HUES48 (cell line): ENCODE measurements at regions not wholly inside any gene's neighbourhood (a gene's known extent, or its start where the extent isn't known, plus 50 kb on each side); places are given as distances from the start of the nearest gene placed in this dataset.

Experiments used
- H3K27ac ChIP-seq: one replicate; pipeline ENCODE4 v1.7.0; 2013; ENCODE audit warnings: low read depth, low read length, inconsistent platforms
- H3K27me3 ChIP-seq: 2 replicates; pipeline ENCODE4 v1.6.1; 2013; ENCODE audit warnings: mild to moderate bottlenecking, low read length; ENCODE audit not compliant: control insufficient read depth, insufficient read depth
- H3K36me3 ChIP-seq: 2 replicates; pipeline ENCODE4 v1.6.1; 2013; ENCODE audit warnings: low read length; ENCODE audit not compliant: control insufficient read depth, insufficient read depth
- H3K4me1 ChIP-seq: 2 replicates; pipeline ENCODE4 v1.6.1; 2013; ENCODE audit warnings: mild to moderate bottlenecking, low read length; ENCODE audit not compliant: control insufficient read depth, insufficient read depth
- H3K4me3 ChIP-seq: 2 replicates; pipeline ENCODE4 v1.5.1; 2013; ENCODE audit warnings: mild to moderate bottlenecking, low read depth, low read length
- H3K9ac ChIP-seq: 2 replicates; pipeline ENCODE4 v1.6.1; 2013; ENCODE audit warnings: mild to moderate bottlenecking, low read depth, low read length, moderate library complexity
- H3K9me3 ChIP-seq: 2 replicates; pipeline ENCODE4 v1.6.1; 2013; ENCODE audit warnings: low read length; ENCODE audit not compliant: control insufficient read depth, insufficient read depth

DNA sequence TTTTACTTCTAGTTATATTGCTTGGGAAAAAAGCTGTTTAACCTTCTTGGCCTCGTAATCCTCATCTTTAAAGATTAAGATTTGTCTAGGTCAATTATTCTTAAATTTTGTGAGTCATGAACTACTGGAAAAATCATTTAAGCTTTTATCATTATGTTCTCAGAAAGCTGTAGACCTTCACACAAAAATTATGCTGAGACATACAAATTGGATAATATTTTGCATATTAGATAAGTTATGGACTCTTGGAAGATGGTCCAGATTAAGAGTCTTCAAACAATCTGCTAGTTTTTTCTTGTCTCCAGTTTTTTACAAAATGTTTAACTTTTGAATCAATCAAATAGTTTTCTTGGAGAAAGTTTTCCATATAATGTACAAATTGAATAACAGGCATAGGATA, 108.1 kb upstream of the NEIL3 start:
- Histone ChIP-seq H3K27ac (no peak overlapping the region), H3K36me3 (no peaks in the 10 kb centered on the region), H3K9ac (no peak overlapping the region), H3K27me3 (no peaks in the 10 kb centered on the region), H3K4me3 (no peak overlapping the region), H3K9me3 (peaks cover 14% of the 10 kb centered on the region), H3K4me1 (no peaks in the 10 kb centered on the region)

DNA sequence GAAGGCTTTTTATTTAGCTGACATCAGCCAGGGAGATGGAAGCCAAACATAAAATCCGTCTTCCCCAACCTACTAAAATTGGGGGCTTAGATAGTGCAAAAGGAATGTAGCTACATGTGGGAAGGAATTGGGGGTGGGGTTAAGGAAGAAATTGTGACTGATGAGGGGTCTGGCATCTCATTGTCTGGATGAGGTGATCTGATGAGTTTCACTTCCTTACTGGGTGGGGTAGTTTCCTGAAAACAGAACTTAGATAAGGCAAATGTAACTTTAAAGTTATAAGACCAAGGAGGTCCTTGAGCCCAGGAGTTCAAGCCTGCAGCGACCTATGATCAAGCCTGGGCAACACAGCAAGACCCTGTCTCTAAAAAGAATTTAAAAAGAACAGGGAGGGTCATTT, 105.5 kb upstream of the NEIL3 start:
- Histone ChIP-seq H3K9ac (no peak overlapping the region), H3K9me3 (no peaks in the 10 kb centered on the region), H3K27me3 (no peaks in the 10 kb centered on the region), H3K36me3 (no peaks in the 10 kb centered on the region), H3K27ac (no peak overlapping the region), H3K4me3 (no peak overlapping the region), H3K4me1 (no peaks in the 10 kb centered on the region)

DNA sequence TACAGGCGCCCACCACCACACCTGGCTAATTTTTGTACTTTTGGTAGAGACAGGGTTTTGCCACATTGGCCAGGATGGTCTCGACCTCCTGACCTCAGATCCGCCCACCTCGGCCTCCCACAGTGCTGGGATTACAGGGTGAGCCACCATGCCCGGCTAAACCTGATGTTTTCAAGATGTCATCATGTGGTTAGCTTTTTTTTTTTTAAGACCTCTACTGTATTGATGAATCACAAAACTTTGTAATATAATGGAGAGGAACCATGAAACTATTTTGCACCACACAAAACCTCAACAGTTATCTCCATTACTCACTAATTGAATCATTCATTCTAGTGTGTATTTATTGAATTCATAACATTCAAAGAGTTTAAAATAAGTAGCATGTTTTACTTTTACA, 94.7 kb upstream of the NEIL3 start:
- H3K27ac ChIP-seq, result no peak overlapping the region
- H3K27me3 ChIP-seq, result no peaks in the 10 kb centered on the region
- H3K4me1 ChIP-seq, result peaks cover 11% of the 10 kb centered on the region
- no peak overlapping the region for H3K4me3 ChIP-seq
- H3K36me3 ChIP-seq, result no peaks in the 10 kb centered on the region
- no peaks in the 10 kb centered on the region for H3K9me3 ChIP-seq
- no peak overlapping the region for H3K9ac ChIP-seq

DNA sequence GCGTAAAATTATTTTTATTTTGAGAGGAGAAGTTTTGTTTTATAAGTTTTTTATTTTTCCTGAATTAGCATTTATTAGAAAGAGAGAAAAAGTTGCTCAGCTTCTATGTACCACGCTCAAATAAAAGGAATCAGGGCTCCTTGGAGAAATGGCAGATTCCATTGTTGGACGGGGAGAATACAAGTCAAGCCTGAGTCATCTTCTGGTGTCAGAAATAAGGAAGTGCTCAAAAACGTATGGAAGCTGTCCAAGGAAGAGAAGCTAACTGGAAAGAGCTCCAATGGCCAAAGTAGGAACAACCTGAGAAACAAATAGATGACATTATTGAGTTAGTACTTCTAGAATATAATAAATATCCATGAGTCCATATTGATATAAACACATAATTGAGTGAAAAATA, 89.3 kb upstream of the NEIL3 start:
- Histone ChIP-seq H3K9ac (no peak overlapping the region), H3K4me1 (peaks cover 16% of the 10 kb centered on the region), H3K36me3 (no peaks in the 10 kb centered on the region), H3K9me3 (no peaks in the 10 kb centered on the region), H3K27me3 (no peaks in the 10 kb centered on the region), H3K4me3 (no peak overlapping the region), H3K27ac (no peak overlapping the region)

DNA sequence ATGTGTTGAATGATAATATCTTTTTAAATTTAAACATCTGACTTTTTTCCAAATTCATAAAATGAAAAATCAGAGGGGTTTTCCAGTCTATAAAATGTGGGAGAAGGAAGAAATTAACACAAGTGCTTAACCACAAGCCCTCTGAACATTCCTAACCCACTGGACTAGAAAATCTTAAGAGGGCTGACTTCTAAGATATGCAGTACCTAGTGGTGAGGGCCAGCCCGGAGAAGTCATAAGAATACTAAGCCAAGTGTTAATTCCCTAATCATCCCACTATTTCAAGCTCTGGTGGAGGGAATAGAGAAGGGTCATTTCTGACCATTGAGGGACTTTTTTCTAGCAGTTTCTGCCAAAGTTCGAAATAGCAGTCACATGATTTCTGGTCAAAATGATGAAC, 86.9 kb upstream of the NEIL3 start:
- Histone ChIP-seq H3K36me3 (no peaks in the 10 kb centered on the region), H3K4me1 (peaks cover 6% of the 10 kb centered on the region; the same call in 1 of the 2 replicates), H3K9ac (no peak overlapping the region), H3K27ac (no peak overlapping the region), H3K9me3 (no peaks in the 10 kb centered on the region), H3K4me3 (no peak overlapping the region), H3K27me3 (no peaks in the 10 kb centered on the region)

DNA sequence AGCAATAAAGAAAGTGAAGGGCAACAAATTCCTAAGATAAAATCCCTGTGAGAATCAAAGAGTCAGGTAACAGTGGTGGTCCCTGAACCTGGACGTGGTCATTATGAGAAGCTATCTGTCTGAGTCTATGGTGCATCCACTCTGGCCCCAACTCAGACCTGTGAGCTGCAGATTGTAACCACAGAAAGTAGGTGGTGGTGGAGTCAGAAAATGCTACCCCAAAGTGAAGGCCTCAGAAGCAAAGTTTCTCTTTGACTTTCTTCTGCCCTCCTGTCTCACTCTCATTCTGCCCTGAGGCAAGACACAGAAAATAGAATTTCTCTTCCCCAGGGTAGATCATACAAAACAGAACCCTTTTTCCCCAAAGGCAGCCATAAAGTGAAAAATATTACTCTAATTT, 84.1 kb upstream of the NEIL3 start:
- Histone ChIP-seq H3K36me3 (no peaks in the 10 kb centered on the region), H3K27me3 (no peaks in the 10 kb centered on the region), H3K4me3 (no peak overlapping the region), H3K9ac (no peak overlapping the region), H3K9me3 (no peaks in the 10 kb centered on the region), H3K27ac (no peak overlapping the region), H3K4me1 (0 out of 2 replicates have a peak, but pooled peaks cover 13% of the 10 kb centered on the region)

DNA sequence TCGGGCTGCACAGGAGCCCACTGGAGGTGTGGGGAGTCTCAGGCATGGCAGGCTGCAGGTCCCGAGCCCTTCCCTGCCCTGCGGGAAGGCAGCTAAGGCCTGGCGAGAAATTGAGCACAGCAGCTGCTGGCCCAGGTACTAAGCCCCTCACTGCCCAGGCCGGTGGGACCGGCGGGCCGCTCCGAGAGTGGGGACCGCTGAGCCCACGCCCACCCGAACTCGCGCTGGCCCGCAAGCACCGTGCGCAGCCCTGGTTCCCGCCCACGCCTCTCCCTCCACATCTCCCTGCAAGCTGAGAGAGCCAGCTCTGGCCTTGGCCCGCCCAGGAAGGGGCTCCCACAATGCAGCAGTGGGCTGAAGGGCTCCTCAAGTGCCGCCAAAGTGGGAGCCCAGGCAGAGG, 82.0 kb upstream of the NEIL3 start:
- no peak overlapping the region for H3K27ac ChIP-seq
- no peaks in the 10 kb centered on the region for H3K36me3 ChIP-seq
- no peak overlapping the region for H3K9ac ChIP-seq
- no peaks in the 10 kb centered on the region for H3K9me3 ChIP-seq
- no peaks in the 10 kb centered on the region for H3K27me3 ChIP-seq
- H3K4me3 ChIP-seq, result no peak overlapping the region
- H3K4me1 ChIP-seq, result 0 out of 2 replicates have a peak, but pooled peaks cover 8% of the 10 kb centered on the region

DNA sequence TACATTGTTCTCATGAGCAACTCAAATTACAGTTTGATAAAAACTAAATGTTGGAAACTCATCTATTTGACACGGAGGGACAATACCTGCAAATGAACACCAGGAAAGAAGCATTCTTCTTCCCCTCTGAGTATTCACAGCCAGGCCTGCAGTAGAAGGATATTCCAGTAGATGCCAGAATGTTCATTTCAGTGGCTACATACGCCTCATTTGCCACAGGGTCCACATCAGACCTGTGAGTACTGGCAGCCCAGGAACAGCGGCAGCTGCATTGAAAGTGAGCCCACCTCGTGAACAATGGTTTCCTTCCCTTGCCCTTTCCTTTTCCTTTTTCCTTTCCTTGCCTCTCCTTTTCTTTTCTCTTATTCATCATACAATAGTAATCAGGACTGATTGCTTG, 81.1 kb upstream of the NEIL3 start:
- Histone ChIP-seq H3K4me1 (0 out of 2 replicates have a peak, but pooled peaks cover 8% of the 10 kb centered on the region), H3K9me3 (no peaks in the 10 kb centered on the region), H3K9ac (no peak overlapping the region), H3K27ac (no peak overlapping the region), H3K36me3 (no peaks in the 10 kb centered on the region), H3K27me3 (no peaks in the 10 kb centered on the region), H3K4me3 (no peak overlapping the region)

DNA sequence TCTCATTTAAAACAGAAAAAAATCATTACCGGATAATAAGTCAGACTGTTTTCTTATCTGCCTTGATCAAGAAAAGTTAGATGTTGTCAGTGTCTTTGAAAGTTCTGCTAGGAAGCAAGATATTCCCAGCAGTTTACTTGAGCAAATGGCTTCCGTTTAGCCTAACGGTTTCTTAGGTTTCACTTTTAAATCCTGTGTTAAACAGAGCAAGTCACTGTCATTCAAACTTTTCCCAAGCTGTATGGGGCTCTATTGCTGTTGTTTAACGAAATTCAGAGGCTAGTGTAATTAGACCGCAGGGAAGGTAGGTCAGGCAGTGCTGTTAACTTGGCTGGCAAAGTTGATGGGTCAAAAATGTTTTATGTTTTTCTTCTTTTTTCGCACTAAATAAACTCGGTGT, 80.3 kb upstream of the NEIL3 start:
- H3K9ac ChIP-seq, result no peak overlapping the region
- no peak overlapping the region for H3K27ac ChIP-seq
- no peaks in the 10 kb centered on the region for H3K27me3 ChIP-seq
- H3K9me3 ChIP-seq, result no peaks in the 10 kb centered on the region
- H3K4me1 ChIP-seq, result 0 out of 2 replicates have a peak, but pooled peaks cover 8% of the 10 kb centered on the region
- H3K36me3 ChIP-seq, result no peaks in the 10 kb centered on the region
- no peak overlapping the region for H3K4me3 ChIP-seq

DNA sequence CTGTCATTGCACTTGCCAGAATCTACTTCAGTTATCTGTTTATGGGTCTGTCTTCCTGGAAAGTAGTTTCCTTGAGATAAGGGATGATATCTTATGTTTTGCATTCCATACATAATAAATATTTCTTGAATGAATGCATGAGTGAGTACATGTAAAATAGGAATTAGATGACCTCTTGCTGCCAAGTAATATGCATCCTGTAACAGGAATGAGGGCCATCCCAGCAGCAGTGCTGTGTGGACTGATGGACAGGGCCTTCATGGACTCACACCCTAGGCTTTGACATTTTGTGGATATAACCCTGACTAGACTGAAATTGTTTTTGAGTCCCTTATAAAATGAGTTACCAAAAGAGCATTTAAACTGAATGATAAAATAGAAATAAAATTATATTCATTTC, 77.2 kb upstream of the NEIL3 start:
- H3K4me3 ChIP-seq, result no peak overlapping the region
- no peaks in the 10 kb centered on the region for H3K36me3 ChIP-seq
- no peak overlapping the region for H3K27ac ChIP-seq
- H3K9me3 ChIP-seq, result no peaks in the 10 kb centered on the region
- H3K4me1 ChIP-seq, result 0 out of 2 replicates have a peak, but pooled peaks cover 8% of the 10 kb centered on the region
- no peak overlapping the region for H3K9ac ChIP-seq
- H3K27me3 ChIP-seq, result no peaks in the 10 kb centered on the region

DNA sequence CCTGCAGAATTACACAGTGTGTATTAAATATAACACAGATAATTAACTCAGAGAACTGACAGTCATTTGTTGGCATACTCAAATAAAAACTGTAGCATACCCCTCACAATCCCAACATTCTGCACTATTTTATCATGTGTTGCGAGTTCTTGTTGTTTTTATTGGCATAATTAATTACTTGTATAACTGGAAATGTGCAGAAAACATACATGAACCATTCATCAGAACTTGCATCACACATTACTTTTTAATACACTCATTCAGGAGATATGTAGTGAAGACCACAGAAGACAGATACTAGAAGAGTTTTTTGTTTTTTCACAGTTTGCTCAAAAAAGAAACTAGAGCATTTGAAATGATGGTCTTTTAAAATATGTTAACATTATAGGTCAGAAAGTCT, 74.6 kb upstream of the NEIL3 start:
- Histone ChIP-seq H3K27ac (no peak overlapping the region), H3K27me3 (no peaks in the 10 kb centered on the region), H3K9ac (no peak overlapping the region), H3K4me1 (no peaks in the 10 kb centered on the region), H3K9me3 (no peaks in the 10 kb centered on the region), H3K36me3 (no peaks in the 10 kb centered on the region), H3K4me3 (no peak overlapping the region)

DNA sequence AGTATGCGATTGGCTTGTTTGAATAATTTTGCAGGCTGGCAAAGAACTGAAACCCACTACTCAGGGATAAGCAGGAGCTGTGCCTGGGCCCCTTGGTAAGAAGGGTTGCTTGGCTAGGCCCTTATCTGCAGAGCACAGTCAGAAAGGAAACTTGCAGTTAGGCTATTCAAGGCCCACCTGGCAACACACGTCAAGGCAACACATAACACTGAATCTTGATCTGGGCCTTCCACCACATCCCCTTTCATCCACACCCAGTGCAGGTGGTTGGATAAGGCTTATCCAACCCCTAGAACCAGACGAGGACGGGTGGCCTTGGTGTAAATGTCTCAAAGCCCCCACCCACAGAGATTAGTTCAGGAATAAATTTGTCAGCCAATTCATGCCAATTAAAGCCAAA, 72.8 kb upstream of the NEIL3 start:
- H3K9me3 ChIP-seq, result no peaks in the 10 kb centered on the region
- H3K27ac ChIP-seq, result no peak overlapping the region
- H3K36me3 ChIP-seq, result no peaks in the 10 kb centered on the region
- H3K4me3 ChIP-seq, result no peak overlapping the region
- H3K9ac ChIP-seq, result no peak overlapping the region
- H3K27me3 ChIP-seq, result no peaks in the 10 kb centered on the region
- no peaks in the 10 kb centered on the region for H3K4me1 ChIP-seq
